Spleen (tissue), 11 donors: ENCODE measurements at regions not wholly inside any gene's neighbourhood (a gene's known extent, or its start where the extent isn't known, plus 50 kb on each side); places are given as distances from the start of the nearest gene placed in this dataset.

ENCODE experiments used
- DNase-seq: peaks from one replicate; pipeline ENCODE4 v3.0.0-alpha.2; 2020
- H3K27ac ChIP-seq, 8 donors: fragments of 200-600 bp; sonication (generic) in 7 of 8; 1 replicate in 4 of 8; 2 replicates in 4 of 8; pipeline versions ENCODE4 v1.5.0 to v1.8.0; 2016 to 2021; ENCODE audit warnings: inconsistent platforms in 4 of 8, mild to moderate bottlenecking in 4 of 8, moderate library complexity in 1 of 8
- H3K27me3 ChIP-seq, 7 donors: fragments of 200-600 bp; sonication (generic) in 6 of 7; replicated peaks in 1 of 7; 1 replicate in 4 of 7; 2 replicates in 3 of 7; pipeline versions ENCODE4 v1.5.0 to v1.8.0; 2016 to 2021; ENCODE audit warnings: inconsistent platforms in 3 of 7, mild to moderate bottlenecking in 1 of 7
- H3K36me3 ChIP-seq, 6 donors: fragments of 200-600 bp; sonication (generic) in 5 of 6; 1 replicate in 4 of 6; 2 replicates in 2 of 6; pipeline versions ENCODE4 v1.5.0 to v1.8.0; 2016 to 2021; ENCODE audit warnings: inconsistent platforms in 2 of 6
- H3K4me1 ChIP-seq, 6 donors: fragments of 200-600 bp; sonication (generic) in 5 of 6; 1 replicate in 3 of 6; 2 replicates in 3 of 6; pipeline versions ENCODE4 v1.5.0 to v1.8.0; 2016 to 2021; ENCODE audit warnings: inconsistent platforms in 3 of 6
- H3K4me3 ChIP-seq, 8 donors: fragments of 200-600 bp; sonication (generic) in 7 of 8; 1 replicate in 4 of 8; 2 replicates in 4 of 8; pipeline versions ENCODE4 v1.5.0 to v1.8.0; 2016 to 2021; ENCODE audit warnings: inconsistent platforms in 4 of 8, mild to moderate bottlenecking in 4 of 8, moderate library complexity in 2 of 8
- H3K9me3 ChIP-seq, 8 donors: fragments of 200-600 bp; sonication (generic) in 7 of 8; 1 replicate in 4 of 8; 2 replicates in 4 of 8; pipeline versions ENCODE4 v1.5.0 to v1.8.0; 2016 to 2021; ENCODE audit warnings: inconsistent platforms in 4 of 8
- CTCF ChIP-seq, 11 experiments: fragments of 200-600 bp in 7 of 11; fragments of 450-650 bp in 4 of 11; sonication (generic) in 4 of 11; IDR thresholded peaks in 8 of 11; conservative IDR thresholded peaks in 3 of 11; 1 replicate in 7 of 11; 2 replicates in 4 of 11; pipeline versions ENCODE4 v1.4.0 to v1.8.0; 2016 to 2021; ENCODE audit warnings: antibody characterized with exemption in 11 of 11, inconsistent platforms in 4 of 11, mild to moderate bottlenecking in 1 of 11
- POLR2A ChIP-seq, 3 donors: fragments of 450-650 bp; IDR thresholded peaks; one replicate each; pipeline ENCODE4 v1.5.1; 2017; ENCODE audit warnings: antibody characterized with exemption in 3 of 3, mild to moderate bottlenecking in 1 of 3
- POLR2AphosphoS5 ChIP-seq, 3 donors: sonication (generic); formaldehyde crosslinking; IDR thresholded peaks; one replicate each; pipeline ENCODE4 v1.5.1; 2017; ENCODE audit warnings: antibody characterized with exemption in 3 of 3
- WGBS, 5 donors: extraction: QIAGEN DNeasy Blood & Tissue Kit in 3 of 5; methylation state at CpG; one replicate each; pipeline versions ENCODE4 v1.1.5 to v1.1.7; 2013 to 2018; 5-methylcytosine and 5-hydroxymethylcytosine counted together
- intact Hi-C: fragments of 100-400 bp; cut with DNase I; formaldehyde crosslinking; loops from one replicate; pipeline ENCODE4 v1.15.0; 2023; ENCODE audit warnings: low total_unique reads
- donor health status: healthy with polysubstance abuse.
- donor health status: DM: no; HTN: no; CAD: no; lungs with moderate emphysema.
- donor health status: DM: no; HTN: no; CAD: no.
- donor health status: Bipolar disorder and iron deficiency.
- donor health status: healthy.
- donor health status: DM: no; HTN: no; CAD: no.
- donor health status: DM: yes; HTN: yes; CAD: no.

GRCh38 chr11:112477152-112477551 lies 216.5 kb upstream of the PLET1 start:
- H3K27me3 ChIP-seq, result no peaks in the 10 kb centered on the region
- H3K4me1 ChIP-seq, result no peaks in the 10 kb centered on the region
- WGBS, 5 donors, result 72 to 92% (median 91%) methylated on average over 2 of the region's 2 CpGs
- no peak overlapping the region for H3K4me3 ChIP-seq
- no peaks in the 10 kb centered on the region for H3K9me3 ChIP-seq
- no peak for DNase-seq
- intact Hi-C loops, result no loop called here
- no peak overlapping the region for H3K27ac ChIP-seq
- H3K36me3 ChIP-seq, result no peaks in the 10 kb centered on the region
- TF ChIP-seq POLR2AphosphoS5 (IDR thresholded peaks at IDR 0.05) (no peak), CTCF (IDR thresholded peaks at IDR 0.05 in 8 of 11, conservative IDR thresholded peaks at IDR 0.05 in 3 of 11) (no peak), POLR2A (IDR thresholded peaks at IDR 0.05) (no peak)

GRCh38 chr11:112477581-112478317 lies 217.1 kb upstream of the PLET1 start:
- H3K27me3 ChIP-seq, result no peaks in the 10 kb centered on the region
- no peak overlapping the region for H3K27ac ChIP-seq
- no peak for TF ChIP-seq CTCF (IDR thresholded peaks at IDR 0.05 in 8 of 11, conservative IDR thresholded peaks at IDR 0.05 in 3 of 11)
- TF ChIP-seq POLR2AphosphoS5 (IDR thresholded peaks at IDR 0.05), result no peak
- TF ChIP-seq POLR2A (IDR thresholded peaks at IDR 0.05), result no peak
- intact Hi-C loops, result no loop called here
- DNase-seq, result no peak
- WGBS, 5 donors, result 65 to 88% (median 82%) methylated on average over 3 to 6 of the region's 6 CpGs
- no peak overlapping the region for H3K4me3 ChIP-seq
- H3K9me3 ChIP-seq, result no peaks in the 10 kb centered on the region
- H3K4me1 ChIP-seq, result no peaks in the 10 kb centered on the region
- no peaks in the 10 kb centered on the region for H3K36me3 ChIP-seq

- no peak for DNase-seq
- Histone ChIP-seq H3K4me3 (no peak overlapping the region), H3K27me3 (no peaks in the 10 kb centered on the region), H3K27ac (no peak overlapping the region), H3K9me3 (no peaks in the 10 kb centered on the region), H3K36me3 (no peaks in the 10 kb centered on the region), H3K4me1 (no peaks in the 10 kb centered on the region)
- no peak for TF ChIP-seq POLR2A (IDR thresholded peaks at IDR 0.05)
- no peak for TF ChIP-seq POLR2AphosphoS5 (IDR thresholded peaks at IDR 0.05)
- no peak for TF ChIP-seq CTCF (IDR thresholded peaks at IDR 0.05 in 8 of 11, conservative IDR thresholded peaks at IDR 0.05 in 3 of 11)
- intact Hi-C loops, result no loop called here
- 78 to 88% (median 87%) methylated on average over 4 of the region's 4 CpGs for WGBS, 5 donors
These were observed 218.1 kb upstream of the PLET1 start for GRCh38 chr11:112478806-112479205.

GRCh38 chr11:112481431-112481830 lies 220.8 kb upstream of the PLET1 start:
- DNase-seq, result no peak
- intact Hi-C loops, result no loop called here

More at GRCh38 chr11:112481431-112481830, 220.8 kb upstream of the PLET1 start:
- Histone ChIP-seq H3K27ac (no peak overlapping the region), H3K4me1 (no peaks in the 10 kb centered on the region), H3K9me3 (no peaks in the 10 kb centered on the region), H3K4me3 (no peak overlapping the region), H3K36me3 (no peaks in the 10 kb centered on the region), H3K27me3 (no peaks in the 10 kb centered on the region)
- no peak for TF ChIP-seq CTCF (IDR thresholded peaks at IDR 0.05 in 8 of 11, conservative IDR thresholded peaks at IDR 0.05 in 3 of 11)
- no peak for TF ChIP-seq POLR2AphosphoS5 (IDR thresholded peaks at IDR 0.05)
- no peak for TF ChIP-seq POLR2A (IDR thresholded peaks at IDR 0.05)
- WGBS, 5 donors, result 65 to 78% (median 76%) methylated on average over 1 of the region's 1 CpG
